Activated CD8-positive, alpha-beta T cell treated with anti-CD3 and anti-CD28 coated beads for 36 hours (primary cell): ENCODE measurements at regions not wholly inside any gene's neighbourhood (a gene's known extent, or its start where the extent isn't known, plus 50 kb on each side); places are given as distances from the start of the nearest gene placed in this dataset.
"Not testable (repeated sequence)": the region's sequence is repeated elsewhere in the genome, so short reads cannot be mapped to it uniquely, and the experiment has no call there.

Source experiments
- ATAC-seq: fragments of 200-7000 bp; cut with Tn5 transposase; one replicate; pipeline ENCODE4 v1.10.0; 2021; ENCODE audit warnings: mild to moderate bottlenecking, moderate library complexity
- CTCF ChIA-PET: fragments of 350-600 bp; sonication (Branson Sonifier 250); formaldehyde crosslinking; loops from one replicate; lab custom pipeline; 2021; ENCODE audit warnings: antibody characterized with exemption; lab: Charles Lee
- POLR2A ChIA-PET: fragments of 350-600 bp; sonication (Branson Sonifier 250); formaldehyde crosslinking; loops from one replicate; lab custom pipeline; 2021; ENCODE audit warnings: antibody characterized with exemption; lab: Charles Lee
- DNase-seq: peaks from one replicate; pipeline ENCODE4 v3.0.0-alpha.2; 2020
- H3K27ac Mint-ChIP-seq: one replicate; pipeline ENCODE4 v1.8.0; 2021; ENCODE audit warnings: mild to moderate bottlenecking, mixed read lengths
- H3K27me3 Mint-ChIP-seq: one replicate; pipeline ENCODE4 v1.8.0; 2021; ENCODE audit warnings: mixed read lengths
- H3K36me3 Mint-ChIP-seq: one replicate; pipeline ENCODE4 v1.8.0; 2021; ENCODE audit warnings: low read depth, mixed read lengths
- H3K4me1 Mint-ChIP-seq: one replicate; pipeline ENCODE4 v1.8.0; 2021; ENCODE audit warnings: low read depth, mixed read lengths
- H3K4me3 Mint-ChIP-seq: one replicate; pipeline ENCODE4 v1.8.0; 2021; ENCODE audit warnings: mild to moderate bottlenecking, moderate library complexity, mixed read lengths
- H3K9me3 Mint-ChIP-seq: one replicate; pipeline ENCODE4 v1.8.0; 2021; ENCODE audit warnings: mixed read lengths
- CTCF ChIP-seq: fragments of 200-600 bp; IDR thresholded peaks from one replicate; pipeline ENCODE4 v1.8.0; 2022; ENCODE audit warnings: antibody characterized with exemption, mild to moderate bottlenecking
- intact Hi-C: fragments of 100-400 bp; cut with micrococcal nuclease; formaldehyde crosslinking; loops from one replicate; pipeline ENCODE4 v1.10.0; 2022

- no peak for TF ChIP-seq CTCF
- Mint-ChIP-seq H3K27me3 (peaks cover 16% of the 10 kb centered on the region), H3K4me1 (peaks cover 4% of the 10 kb centered on the region), H3K9me3 (no peaks in the 10 kb centered on the region), H3K4me3 (no peak overlapping the region), H3K36me3 (no peaks in the 10 kb centered on the region), H3K27ac (no peak overlapping the region)
- DNase-seq (no peak), ATAC-seq (no peak)
- POLR2A ChIA-PET: no interaction called here
- intact Hi-C loops: no loop called here
- CTCF ChIA-PET: no interaction called here
Observed at GRCh38 chr1:94755675-94756074, 64.5 kb upstream of the SLC44A3 start.

GRCh38 chr1:94755016-94755415 is 65.1 kb upstream of the SLC44A3 start:
- H3K27me3 Mint-ChIP-seq: peaks cover 16% of the 10 kb centered on the region
- H3K36me3 Mint-ChIP-seq, DNase-seq, H3K9me3 Mint-ChIP-seq, H3K27ac Mint-ChIP-seq, H3K4me3 Mint-ChIP-seq, H3K4me1 Mint-ChIP-seq, intact Hi-C loops, POLR2A ChIA-PET, ATAC-seq: not testable (repeated sequence)
- CTCF ChIA-PET: interaction anchor here (0.6 kb wide), 1 partner anchor 220 kb away, joined by 3 read pairs; no protein-coding TSS in a partner anchor

GRCh38 chr1:94754570-94754969 is 65.6 kb upstream of the SLC44A3 start:
- H3K9me3 Mint-ChIP-seq: peaks cover under 1% of the 10 kb centered on the region
- H3K27ac Mint-ChIP-seq: no peak overlapping the region
- H3K27me3 Mint-ChIP-seq: peaks cover 14% of the 10 kb centered on the region
- no peak for TF ChIP-seq CTCF
- ChIA-PET POLR2A (no interaction called here), CTCF (interaction anchor here (0.6 kb wide), 1 partner anchor 220 kb away, joined by 3 read pairs; no protein-coding TSS in a partner anchor)
- H3K36me3 Mint-ChIP-seq: no peaks in the 10 kb centered on the region
- DNase-seq: no peak
- intact Hi-C loops: no loop called here
- no peak for ATAC-seq
- peaks cover 4% of the 10 kb centered on the region for H3K4me1 Mint-ChIP-seq
- H3K4me3 Mint-ChIP-seq: no peak overlapping the region

GRCh38 chr1:94754095-94754494 is 66.1 kb upstream of the SLC44A3 start:
- H3K4me3 Mint-ChIP-seq: no peak overlapping the region
- peaks cover under 1% of the 10 kb centered on the region for H3K36me3 Mint-ChIP-seq
- peaks cover 4% of the 10 kb centered on the region for H3K4me1 Mint-ChIP-seq
- no peak for TF ChIP-seq CTCF
- ChIA-PET POLR2A (no interaction called here), CTCF (no interaction called here)
- peaks cover 14% of the 10 kb centered on the region for H3K27me3 Mint-ChIP-seq
- intact Hi-C loops: no loop called here
- no peak for ATAC-seq
- DNase-seq: no peak
- H3K27ac Mint-ChIP-seq: no peak overlapping the region
- peaks cover 3% of the 10 kb centered on the region for H3K9me3 Mint-ChIP-seq

- Mint-ChIP-seq H3K4me1 (peaks cover 4% of the 10 kb centered on the region), H3K9me3 (peaks cover 6% of the 10 kb centered on the region), H3K27ac (no peak overlapping the region), H3K4me3 (no peak overlapping the region), H3K27me3 (peaks cover 14% of the 10 kb centered on the region), H3K36me3 (peaks cover 2% of the 10 kb centered on the region)
- CTCF ChIA-PET: no interaction called here
- intact Hi-C loops: no loop called here
- no peak for TF ChIP-seq CTCF
- DNase-seq: no peak
- POLR2A ChIA-PET: no interaction called here
- no peak for ATAC-seq
Observed at GRCh38 chr1:94753171-94753972, 66.8 kb upstream of the SLC44A3 start.

GRCh38 chr1:94751483-94751882 is 68.7 kb upstream of the SLC44A3 start:
- ATAC-seq, H3K9me3 Mint-ChIP-seq, H3K4me1 Mint-ChIP-seq, CTCF ChIA-PET, H3K4me3 Mint-ChIP-seq, H3K27ac Mint-ChIP-seq, POLR2A ChIA-PET, intact Hi-C loops, DNase-seq, H3K36me3 Mint-ChIP-seq: not testable (repeated sequence)
- H3K27me3 Mint-ChIP-seq: peaks cover 14% of the 10 kb centered on the region
